K562 (cell line): ENCODE measurements at regions not wholly inside any gene's neighbourhood (a gene's known extent, or its start where the extent isn't known, plus 50 kb on each side); places are given as distances from the start of the nearest gene placed in this dataset.

Experiments used
- MTF1 ChIP-seq: fragments of 250-450 bp; sonication (Bioruptor Pico); IDR thresholded peaks from 2 replicates; pipeline ENCODE4 v1.9.0; 2021; ENCODE audit warnings: moderate library complexity, mild to moderate bottlenecking, inconsistent platforms, borderline replicate concordance
- POLR2A ChIP-seq: fragments of 450-650 bp; conservative IDR thresholded peaks from 2 replicates; pipeline ENCODE4 v1.6.1; 2016
- ZNF282 ChIP-seq: sonication (generic); formaldehyde crosslinking; IDR thresholded peaks from 2 replicates; pipeline ENCODE4 v1.8.1; 2023; ENCODE audit warnings: missing genetic modification reagents

GRCh38 chr17:79211061-79211770 lies 136.6 kb downstream of the ENGASE start:
- TF ChIP-seq POLR2A (no peak), MTF1 (CRISPR knock-in tag) (no peak), ZNF282 (no peak)
